HG03159 (cell line): ENCODE measurements at regions not wholly inside any gene's neighbourhood (a gene's known extent, or its start where the extent isn't known, plus 50 kb on each side); places are given as distances from the start of the nearest gene placed in this dataset.
"Not testable (repeated sequence)": the region's sequence is repeated elsewhere in the genome, so short reads cannot be mapped to it uniquely, and the experiment has no call there.

Experiments
- ATAC-seq: cut with Tn5 transposase; IDR thresholded peaks from one replicate; pipeline ENCODE4 v1.9.1; 2021; ENCODE audit warnings: mild to moderate bottlenecking, moderate library complexity; ENCODE audit not compliant: unreplicated experiment

DNA sequence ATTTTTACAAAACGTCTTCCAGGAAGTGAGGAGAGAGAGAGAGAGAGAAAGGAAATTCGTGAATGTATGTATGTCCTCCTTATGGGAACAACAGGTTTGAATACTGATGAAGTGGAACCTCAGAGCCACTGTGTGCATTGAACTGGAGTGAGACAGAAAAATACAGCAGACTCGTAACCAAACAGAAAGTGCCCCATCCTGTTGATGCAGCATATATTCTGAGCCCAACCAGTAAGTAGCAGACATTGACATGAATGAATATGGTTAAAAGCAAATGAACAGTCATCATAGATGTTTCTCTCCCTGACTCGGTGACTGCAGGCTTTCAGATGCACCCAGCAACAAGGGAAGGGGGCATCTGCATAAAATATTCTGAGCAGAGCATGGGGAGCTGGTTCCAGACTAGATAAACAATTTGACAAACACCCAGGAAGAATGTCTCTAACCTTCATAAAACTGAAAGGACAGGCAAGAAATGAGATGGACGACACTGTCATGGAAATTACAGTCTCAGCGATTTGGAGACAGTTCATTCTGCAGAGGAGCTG lies 471.0 kb upstream of the PBX1 start:
- ATAC-seq: no peak

DNA sequence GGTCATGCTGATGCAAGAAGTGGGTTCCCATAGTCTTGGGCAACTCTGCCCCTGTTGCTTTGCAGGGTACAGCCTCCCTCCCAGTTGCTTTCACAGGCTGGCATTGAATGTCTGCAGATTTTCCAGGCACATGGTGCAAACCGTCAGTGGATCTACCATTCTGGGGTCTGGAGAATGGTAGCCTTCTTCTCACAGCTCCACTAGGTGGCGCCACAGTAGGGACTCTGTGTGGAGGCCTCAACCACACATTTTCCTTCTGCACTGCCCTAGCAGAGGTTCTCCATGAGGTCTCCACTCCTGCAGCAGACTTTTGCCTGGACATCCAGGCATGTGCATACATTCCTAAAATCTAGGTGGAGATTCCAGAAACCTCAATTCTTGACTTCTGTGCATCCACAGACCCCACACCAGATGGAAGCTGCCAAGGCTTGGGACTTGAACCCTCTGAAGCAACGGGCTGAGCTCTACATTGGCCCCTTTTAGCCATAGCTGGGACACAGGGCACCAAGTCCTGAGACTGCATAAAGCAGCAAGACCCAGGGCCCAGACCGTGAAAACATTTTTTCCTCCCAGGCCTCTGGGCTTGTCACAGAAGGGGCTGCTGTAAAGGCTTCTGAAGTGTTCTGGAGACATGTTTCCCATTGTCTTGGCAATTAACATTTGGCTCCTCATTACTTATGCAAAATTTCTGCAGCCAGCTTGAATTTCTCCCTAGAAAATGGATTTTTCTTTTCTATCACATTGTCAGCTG lies 466.2 kb upstream of the PBX1 start:
- ATAC-seq: no peak

DNA sequence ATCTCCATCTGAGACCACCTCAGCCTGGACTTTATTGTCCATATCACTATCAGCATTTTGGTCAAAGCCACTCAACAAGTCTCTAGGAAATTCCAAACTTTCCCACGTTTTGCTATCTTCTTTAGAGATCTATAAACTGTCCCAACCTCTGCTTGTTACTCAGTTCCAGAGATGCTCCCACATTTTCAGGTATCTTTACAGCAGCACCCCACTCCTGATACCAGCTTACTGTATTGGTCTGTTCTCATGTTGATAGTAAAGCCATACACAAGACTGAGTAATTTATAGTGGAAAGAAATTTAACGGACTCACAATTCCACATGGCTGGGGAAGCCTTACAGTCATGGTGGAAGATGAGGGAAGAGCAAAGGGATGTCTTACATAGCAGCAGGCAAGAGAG lies 465.4 kb upstream of the PBX1 start:
- no peak for ATAC-seq

DNA sequence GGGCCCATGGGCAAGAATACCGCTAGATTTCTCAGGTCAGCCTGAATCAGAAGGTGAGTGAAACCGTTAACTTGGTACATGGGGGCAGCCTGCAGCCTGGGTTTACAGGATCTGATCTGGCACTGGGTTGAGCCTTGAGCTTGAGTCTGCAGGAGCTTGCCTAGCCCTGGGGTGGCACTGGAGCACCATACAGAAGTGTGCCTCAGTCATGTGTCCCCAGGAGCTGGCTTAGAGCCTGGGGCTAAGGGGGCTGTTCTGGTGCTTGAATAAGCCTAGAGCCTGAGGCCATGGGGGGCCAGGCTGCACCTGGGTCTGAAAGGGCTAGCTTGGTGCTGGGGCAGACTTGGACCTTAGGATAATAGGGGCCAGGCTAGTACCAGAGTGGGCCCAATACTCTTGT lies 457.2 kb upstream of the PBX1 start:
- no peak for ATAC-seq

DNA sequence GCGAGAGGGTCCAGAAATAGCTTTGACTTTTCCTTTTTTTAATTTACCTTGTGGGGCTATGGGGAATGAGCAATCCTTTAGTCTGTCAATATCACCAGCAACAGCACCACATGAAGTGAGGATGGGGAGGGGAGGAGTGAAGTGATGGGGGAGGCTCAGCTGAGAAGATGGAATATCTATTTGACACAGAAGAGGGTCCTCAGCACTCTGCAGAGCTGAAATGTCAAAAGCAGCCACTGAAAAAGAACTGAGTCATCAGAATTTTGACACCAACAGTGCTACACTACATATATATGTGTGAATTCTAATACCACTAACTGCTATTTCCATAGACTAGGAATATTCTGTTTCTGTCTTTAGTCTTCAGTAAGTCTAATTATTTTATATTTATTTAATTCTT lies 427.0 kb upstream of the PBX1 start:
- ATAC-seq: no peak

DNA sequence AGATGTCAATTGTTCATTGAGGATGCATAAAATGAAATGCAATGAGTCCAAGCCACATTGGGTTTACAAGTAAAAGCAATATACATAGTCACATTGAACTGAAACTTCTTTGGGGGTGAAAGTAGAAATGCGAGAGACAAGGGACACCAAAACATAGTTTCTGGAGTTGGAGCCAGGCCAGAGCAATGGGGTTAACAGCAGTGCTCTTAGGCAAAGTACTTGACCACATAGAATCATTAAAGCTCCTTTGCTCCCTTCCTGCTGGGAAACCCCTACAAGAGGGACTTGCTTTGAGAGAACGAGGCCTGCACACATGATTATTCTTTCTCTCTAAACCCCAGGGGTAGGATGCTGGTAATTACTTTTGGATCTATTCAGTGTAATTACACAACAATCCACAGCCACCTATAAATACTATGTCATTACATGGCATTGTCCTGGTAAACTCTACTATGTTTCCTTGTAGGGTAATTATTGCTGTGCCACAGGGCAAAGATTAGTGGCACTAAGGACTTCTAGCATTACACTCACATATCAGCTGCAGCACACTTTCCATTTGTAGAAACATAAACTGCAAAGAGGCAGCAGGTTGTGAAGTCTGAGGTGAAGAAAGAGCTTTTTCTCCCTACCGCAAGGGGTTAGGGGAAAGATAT lies 421.6 kb upstream of the PBX1 start:
- ATAC-seq: peak; percentile 56

DNA sequence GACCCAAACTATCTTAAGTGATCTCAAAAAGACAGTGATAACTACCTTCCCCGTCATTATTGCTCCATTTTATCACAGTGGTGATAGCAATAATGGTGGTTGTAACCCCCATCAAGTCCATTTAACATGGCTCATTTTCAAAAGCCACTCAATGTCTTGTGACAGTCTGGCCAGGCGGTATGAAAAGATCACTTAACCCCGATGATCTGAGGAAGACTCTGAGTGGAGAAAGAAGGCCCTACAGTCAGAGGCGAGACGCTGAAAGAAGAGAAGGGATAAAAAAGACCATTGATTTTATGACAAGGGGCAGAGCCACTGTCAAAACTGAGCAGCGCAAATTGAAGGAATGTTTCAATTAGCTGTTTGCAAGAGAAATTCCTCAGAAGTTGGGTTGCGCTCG lies 417.2 kb upstream of the PBX1 start:
- ATAC-seq: no peak

DNA sequence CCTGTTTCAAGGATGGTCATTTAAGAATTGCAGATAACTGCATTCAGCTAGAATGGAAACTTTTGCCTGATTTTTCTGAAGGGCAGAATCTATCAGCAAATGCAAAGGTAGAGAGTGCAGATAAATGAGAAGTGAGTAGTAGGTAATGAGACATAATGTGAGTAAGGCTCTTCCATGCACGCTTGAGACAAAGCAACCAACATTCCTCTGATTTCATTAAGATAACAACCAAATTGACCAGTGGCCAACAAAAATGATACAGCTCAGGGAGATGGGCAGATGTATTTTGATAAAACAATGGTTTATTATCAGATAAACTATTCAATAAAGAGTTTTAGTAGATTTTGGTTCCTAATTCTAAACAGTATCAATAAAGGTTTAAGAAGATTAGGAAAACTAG lies 404.4 kb upstream of the PBX1 start:
- ATAC-seq: no peak

DNA sequence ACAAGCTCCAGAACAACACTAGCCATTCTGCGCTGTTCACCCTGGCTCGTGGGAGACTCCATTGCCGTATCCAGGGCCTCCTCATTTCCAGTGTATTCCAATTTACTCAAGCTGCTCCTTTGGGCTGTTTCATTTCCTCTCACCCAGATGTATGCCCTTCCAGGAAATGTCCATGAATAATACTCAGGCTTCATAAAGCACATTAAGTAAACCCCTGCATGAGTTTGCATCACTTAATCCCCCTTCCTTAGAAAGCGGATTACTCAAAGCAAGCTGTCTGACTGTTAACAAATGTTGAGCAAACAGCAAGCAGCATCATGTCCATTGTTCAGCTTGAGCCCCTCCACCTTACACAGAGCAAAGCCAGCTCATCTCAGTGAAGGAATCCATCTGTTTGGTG lies 403.6 kb upstream of the PBX1 start:
- no peak for ATAC-seq

DNA sequence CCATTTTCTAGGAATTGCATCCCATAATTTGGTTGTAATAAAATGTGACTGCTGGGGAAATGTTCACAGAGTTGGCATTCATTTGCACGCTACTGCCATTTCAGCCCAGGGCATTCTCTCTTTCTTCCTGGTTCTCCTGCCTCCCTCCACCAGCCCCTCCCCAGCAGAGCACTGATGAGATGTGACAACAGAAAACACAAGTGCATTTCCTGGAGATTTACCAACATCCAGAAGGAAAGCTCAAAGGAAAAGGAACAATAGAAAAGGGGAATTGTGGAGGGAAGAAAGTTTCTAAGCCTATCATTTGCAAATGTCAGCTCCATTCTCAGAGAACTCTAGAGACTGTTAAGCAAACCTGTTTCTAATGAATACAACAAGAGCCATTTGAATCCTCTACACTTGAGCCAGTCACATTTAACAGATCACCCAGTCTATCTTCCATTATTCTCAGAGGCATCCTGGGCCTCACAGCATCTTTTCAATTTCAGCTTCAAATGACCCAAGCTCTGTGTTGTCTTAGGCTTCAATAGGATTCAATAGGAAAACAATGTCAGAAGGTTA lies 395.6 kb upstream of the PBX1 start:
- ATAC-seq: no peak

DNA sequence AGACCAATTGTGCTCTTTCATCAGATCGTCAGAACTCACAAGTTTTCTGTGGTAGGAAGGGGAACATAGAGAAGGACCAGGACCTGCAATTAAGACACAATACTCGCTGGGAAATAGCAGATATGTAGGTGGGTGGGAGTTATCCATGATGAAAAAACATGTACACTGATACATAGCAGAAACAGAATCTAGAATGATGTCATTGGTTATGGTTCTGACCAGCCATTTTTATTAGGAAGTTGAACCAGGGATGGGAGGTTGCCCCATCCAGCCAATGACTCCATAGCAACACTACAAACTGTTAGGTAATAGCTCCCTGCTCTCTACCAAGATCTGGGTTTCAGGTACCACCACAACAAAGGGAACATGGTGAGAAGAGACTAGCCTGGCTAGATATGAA lies 393.5 kb upstream of the PBX1 start:
- ATAC-seq: no peak

DNA sequence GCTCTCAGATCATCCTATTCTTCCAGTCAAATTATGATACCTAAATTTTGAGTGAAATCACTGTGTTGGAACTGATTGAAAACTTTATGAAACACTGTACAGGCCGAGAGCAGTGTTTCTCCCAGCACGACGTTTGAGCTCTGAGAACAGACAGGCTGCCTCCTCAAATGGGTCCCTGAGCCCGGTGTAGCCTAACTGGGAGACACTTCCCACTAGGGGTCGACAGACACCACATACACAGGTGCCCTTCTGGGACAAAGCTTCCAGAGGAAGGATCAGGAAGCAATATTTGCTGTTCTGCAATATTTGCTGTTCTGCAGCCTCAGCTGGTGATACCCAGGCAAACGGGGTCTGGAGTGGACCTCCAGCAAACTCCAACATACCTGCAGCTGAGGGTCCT lies 392.5 kb upstream of the PBX1 start:
- not testable (repeated sequence) for ATAC-seq

DNA sequence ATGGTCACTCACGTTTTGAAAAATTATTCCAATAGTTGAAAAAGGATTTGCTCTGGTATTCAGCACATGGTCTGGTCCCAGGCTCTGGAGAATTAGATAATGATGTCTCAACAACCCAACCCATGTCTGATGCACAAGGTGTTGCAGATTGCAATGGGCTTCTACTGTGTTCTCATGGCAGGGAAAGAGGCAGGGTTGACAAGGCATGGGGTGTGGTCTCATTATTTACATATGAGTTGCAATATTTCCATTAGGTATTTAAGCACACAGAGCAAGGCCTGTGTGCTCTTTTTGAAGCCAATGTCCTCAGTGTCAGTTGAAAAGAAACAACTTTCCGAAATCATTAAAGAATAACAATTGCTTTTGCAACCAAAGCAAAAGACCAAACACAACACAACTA lies 381.9 kb upstream of the PBX1 start:
- no peak for ATAC-seq

DNA sequence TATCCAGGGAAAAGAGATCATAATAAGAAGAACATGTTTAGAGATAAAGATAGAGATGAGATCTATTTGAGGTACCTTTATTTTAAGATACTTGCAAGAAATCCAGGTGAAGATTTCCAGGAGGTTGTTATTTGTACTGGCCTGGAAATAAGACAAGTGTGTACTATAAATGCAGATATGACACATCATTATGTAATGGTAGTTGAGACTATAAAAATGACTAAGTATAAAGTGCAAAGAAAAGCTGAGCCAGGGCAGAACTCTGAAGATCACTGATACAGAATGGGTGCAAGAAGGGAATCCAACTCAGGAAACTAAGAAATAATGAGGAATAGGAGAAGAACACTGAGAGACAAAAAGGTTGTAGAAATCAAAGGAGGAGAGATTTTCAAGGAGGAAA lies 378.2 kb upstream of the PBX1 start:
- ATAC-seq: no peak

DNA sequence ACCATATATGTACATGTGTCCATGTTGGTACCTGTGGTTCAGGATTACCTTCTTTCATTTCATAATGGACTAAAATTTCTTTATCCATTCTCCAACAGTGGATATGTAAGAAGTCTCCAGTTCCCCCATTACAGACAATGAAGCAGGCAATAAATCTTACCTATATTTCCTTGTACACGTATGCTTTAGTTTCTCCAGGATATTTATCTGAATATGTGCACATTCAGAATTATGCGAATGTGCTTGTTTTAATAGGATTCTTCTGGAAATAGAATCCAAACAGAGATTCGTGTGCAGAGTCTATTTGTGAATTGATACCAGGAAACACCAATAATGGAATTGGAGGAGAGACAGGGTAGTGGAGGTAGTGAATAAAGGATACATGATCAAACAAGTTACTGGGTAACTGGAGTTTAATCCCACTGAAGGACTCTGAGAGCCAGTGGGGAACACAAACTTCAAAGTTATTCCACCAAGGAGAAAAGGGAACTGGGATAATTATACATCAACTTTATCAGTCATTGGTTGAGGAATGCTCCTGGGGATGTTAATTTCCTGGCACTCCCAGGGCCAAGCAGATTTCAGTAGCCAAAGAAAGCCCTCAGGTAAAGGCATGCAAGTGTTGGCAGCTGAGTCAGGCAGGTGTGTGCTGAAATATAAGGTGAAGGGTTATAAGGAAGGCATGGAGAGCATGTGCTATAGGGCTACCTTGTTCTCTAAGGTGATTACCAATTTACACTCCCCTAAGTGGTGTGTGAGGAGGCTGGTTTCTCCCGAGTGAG lies 374.9 kb upstream of the PBX1 start:
- ATAC-seq: no peak

DNA sequence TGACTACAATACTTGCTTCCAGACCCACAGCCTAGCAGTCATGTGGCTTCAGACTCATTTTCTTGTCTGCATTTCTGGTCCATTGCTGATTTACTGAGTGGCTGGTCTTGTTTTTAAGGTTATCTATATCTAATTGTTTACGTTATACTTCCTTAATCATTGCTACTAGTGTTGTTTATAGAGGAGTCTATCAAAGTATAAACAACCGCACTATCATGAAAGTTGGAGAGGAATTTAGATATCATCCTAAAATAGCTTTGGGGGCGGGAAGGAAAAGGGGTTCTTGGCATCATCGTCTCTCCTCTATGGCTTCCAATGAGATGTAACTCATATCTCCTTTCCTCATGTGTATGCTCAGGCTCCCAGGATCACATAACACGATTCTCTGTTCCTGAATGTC lies 372.1 kb upstream of the PBX1 start:
- ATAC-seq: no peak

DNA sequence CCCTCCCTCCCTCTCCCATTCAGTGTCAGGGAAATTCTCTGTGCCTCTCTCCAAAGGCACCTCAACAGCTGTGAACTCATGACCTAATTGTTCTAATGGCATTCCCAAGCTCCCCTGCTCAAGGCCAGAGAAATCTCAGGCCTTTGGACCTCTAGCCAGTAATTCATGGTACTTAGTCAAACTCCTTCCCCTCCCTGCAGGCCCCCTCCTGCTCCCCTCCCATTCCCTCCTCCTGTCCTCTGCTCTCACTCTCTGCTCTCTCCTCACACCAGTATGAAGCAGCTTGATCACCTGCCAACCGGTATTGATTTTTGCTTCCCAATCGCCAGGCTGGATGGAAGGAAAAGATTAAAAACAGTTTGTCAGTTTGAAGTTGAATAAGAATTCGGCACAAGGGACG lies 370.5 kb upstream of the PBX1 start:
- ATAC-seq: no peak

DNA sequence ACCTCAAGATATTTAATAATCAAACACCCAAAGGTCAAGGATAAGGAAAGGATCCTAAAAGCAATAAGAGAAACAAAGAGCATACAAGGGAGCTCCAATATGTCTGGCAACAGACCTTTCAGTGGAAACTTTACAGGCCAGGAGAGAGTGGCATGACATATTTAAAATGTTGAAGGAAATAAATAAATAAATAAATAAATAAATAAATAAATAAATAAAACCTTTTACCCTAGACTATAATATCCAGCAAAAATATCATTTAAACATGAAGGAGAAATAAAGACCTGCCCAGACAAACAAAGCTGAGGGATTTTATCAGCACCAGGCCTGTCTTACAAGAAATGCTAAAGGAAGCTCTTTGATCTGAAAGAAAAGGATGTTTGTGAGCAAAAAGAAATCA lies 367.8 kb upstream of the PBX1 start:
- ATAC-seq: no peak

DNA sequence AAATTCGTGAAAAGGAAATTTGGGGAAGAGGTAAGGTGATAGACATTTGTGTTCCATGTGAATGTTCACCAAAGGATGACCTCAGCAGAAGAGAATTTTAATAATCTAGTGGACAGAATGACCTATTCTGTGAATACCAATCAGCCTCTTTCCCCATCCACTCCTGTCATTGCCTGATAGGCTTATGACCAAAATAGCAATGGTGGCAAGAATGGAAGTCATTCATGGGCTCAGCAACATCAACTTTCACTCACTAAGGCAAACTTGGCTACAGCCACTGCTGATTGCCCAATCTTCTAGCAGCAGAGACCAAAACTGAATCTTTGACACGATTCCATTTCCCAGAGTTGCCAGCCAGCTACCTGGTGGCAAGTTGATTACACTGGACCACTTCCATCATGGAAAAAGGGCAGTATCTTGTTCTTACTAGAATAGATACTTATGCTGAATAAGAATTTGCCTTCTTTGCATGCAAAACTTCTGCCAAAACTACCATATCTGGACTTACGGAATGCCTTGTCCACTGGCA lies 348.7 kb upstream of the PBX1 start:
- no peak for ATAC-seq

DNA sequence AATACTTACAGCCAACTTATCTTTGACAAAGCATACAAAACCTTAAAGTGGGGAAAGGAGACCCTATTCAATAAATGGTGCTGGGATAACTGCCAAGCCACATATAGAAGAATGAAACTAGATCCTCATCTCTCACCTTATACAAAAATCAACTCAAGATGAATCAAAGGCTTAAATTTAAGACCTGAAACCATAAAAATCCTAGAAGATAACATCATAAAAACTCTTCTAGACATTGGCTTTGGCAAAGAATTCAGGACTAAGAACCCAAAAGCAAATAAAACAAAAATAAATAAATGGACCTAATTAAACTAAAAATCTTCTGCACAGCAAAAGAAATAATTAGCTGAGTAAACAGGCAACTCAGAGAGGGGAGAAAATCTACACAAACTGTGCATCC lies 335.6 kb upstream of the PBX1 start:
- no peak for ATAC-seq

DNA sequence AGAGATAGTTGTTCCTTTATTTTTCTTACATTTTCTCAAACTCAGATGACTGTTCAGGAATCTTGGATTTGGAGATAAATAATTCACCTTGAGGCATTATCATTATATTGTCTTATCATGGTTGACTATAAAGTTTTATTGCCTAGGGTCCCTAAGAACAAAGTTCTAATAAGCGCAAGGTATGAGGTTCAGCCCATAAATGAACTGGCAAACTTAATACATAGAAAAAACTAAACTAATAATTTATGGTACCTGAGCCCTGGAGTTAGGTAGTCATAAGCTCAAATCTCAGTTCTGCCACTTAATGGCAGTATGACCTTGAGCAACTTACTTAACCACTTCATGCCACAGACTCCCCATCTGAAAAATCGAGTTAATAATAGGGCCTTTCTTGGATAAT lies 334.0 kb upstream of the PBX1 start:
- no peak for ATAC-seq
